Epithelial cell of prostate (primary cell): ENCODE measurements at regions not wholly inside any gene's neighbourhood (a gene's known extent, or its start where the extent isn't known, plus 50 kb on each side); places are given as distances from the start of the nearest gene placed in this dataset.
"Not testable (repeated sequence)": the region's sequence is repeated elsewhere in the genome, so short reads cannot be mapped to it uniquely, and the experiment has no call there.

Experiments
- DNase-seq: peaks from one replicate; pipeline ENCODE4 v3.0.0-alpha.2; 2011; ENCODE audit warnings: low read depth, low spot score
- H3K27ac ChIP-seq: fragments of 450-650 bp; 2 replicates; pipeline ENCODE4 v1.5.1; 2017; ENCODE audit warnings: mild to moderate bottlenecking

DNA sequence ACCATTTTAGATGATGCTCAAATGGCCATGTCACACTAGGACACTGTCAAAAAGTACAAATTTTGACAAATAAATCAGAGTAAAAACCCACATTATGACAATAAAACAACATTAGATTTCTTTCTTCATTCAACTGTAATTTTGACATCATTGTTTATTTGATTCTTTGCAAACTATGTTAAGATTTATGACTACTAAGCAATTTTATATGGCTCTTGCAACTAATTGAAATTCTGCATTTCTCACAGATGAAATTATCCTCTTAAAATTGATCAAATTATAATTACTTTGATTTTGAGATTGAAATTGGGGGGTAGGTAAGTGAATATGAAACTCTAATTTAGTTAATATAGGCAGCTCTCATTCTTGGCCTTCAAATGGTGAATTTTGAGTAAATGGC lies 59.8 kb downstream of the ATOH1 start:
- no peak for DNase-seq

DNA sequence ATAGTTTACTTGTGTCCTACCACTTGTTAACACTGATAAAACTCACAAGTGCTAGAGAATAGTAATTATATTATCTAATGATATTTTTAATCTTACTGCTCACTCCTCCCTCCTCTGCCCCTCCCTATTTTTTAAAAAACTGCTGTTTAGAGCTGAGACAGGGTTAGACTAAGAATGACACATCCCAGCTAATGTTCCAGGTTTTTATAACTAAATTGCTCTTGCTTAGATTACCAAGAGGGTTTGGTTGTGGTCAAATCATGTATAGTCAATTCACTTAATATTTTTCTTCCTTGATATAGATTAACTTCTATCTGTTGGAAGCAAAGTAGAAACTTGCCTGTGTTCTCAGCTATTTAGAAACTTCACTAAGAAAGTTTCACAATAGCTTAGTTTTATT lies 60.2 kb downstream of the ATOH1 start:
- no peak for DNase-seq
- no peak overlapping the region for H3K27ac ChIP-seq

More for the DNA sequence above, 59.8 kb downstream of the ATOH1 start:
- no peak overlapping the region for H3K27ac ChIP-seq

DNA sequence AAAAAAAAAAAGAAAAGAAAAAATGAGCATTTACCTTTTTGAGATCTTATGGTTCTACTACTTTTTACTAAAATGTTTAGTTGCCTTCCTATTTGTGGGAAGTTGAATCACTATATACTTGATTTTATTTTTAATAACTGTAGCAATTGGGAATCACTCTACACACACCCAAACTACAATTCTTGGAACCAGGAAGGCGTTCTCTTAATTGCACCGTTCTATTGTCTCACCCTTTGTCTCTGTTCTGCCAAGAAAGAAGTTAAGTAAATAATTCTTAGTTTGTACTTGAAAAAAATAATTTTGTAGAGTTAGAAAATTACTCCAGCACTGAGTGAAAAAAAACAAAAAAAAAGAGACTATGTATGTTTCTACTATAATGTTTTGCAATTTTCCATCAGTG lies 62.7 kb downstream of the ATOH1 start:
- DNase-seq: no peak
- no peak overlapping the region for H3K27ac ChIP-seq

DNA sequence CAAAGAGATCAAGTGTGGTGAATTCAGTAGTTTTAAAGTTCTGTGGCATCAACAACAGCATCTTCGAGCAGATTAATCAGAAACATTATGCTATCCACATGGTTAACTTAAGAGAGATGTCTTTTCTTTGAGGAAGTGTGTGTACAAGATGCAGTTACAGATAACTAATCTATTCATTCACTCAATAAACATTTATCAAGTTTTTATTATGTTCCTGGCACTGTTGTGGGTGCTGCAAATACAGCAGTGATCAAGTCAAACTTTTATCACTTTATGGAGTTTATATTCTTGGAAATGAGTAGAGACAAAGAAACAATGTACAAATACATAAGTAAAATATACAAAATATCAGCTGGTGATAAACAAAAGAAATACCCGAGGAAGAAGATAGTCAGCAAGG lies 66.4 kb downstream of the ATOH1 start:
- no peak overlapping the region for H3K27ac ChIP-seq
- no peak for DNase-seq

DNA sequence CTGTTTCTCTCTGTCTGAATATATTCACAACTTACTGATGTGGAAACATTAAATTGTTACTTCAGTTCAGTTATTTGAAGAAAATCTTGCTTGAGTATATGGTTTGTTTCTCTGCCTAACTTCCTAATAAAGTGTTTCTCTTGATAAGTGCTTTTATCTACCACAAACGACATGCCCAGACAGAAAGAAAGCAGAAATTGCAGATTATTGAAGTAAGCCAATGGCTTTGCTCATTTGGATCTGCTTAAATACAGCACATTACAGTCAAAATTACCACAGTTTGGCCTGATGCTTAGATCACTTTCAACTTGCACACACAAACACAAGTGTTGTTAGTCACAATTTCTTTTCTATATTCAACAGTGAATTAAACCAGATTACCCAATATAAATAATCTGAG lies 68.0 kb downstream of the ATOH1 start:
- no peak overlapping the region for H3K27ac ChIP-seq
- no peak for DNase-seq

DNA sequence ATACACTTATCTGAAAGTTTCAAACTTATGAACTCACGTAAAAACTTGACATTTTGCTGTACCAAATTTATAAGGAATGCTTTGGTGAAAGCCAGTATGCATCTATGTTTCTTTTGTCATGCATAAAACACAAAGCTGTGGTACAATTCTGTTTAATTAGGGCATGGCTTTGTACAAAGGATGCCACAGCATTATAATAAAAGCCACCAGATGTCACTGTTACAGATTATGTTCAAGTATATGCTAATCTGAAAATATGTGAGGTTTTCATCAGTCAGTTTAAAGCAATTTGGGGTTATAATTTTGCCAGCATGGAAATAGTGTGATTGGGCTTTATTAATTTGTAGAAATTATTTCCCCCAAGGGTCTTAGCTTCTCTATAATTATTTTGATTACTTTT lies 69.0 kb downstream of the ATOH1 start:
- no peak overlapping the region for H3K27ac ChIP-seq
- no peak for DNase-seq

DNA sequence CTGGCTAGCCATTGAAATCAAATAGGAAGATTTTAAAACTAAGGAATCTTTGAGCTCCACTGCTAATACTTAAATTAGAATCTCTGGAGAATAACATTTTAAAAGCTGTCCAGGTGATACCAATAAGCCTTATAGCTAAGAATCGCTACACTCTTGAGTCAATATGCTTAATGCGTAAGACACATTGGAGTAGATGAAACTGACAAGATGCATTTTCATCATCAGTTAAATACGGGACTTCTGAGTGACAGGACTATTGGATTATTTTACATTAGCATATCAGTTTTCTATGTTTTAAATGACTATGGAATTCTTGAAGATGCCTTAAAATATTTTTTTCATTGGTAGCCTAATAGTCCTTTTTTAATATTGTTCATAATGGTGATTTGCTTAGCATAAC lies 80.2 kb downstream of the ATOH1 start:
- DNase-seq: no peak
- no peak overlapping the region for H3K27ac ChIP-seq

DNA sequence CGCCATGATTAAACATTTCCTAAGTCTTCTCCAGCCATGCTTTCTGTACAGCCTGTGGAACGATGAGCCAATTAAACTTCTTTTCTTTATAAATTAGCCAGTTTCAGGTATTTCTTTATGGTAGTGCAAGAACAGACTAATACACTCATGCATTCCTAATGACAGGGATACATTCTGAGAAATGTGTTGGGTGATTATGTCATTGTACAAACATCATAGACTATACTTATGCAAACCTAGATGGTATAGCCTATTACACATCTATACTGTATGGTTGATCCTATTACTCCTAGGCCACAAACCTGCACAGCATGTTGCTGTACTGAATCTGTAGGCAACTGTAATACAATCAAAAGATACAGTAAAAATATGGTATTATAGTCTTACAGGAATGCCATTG lies 83.1 kb downstream of the ATOH1 start:
- H3K27ac ChIP-seq: peak overlapping the region; percentile 22
- no peak for DNase-seq

DNA sequence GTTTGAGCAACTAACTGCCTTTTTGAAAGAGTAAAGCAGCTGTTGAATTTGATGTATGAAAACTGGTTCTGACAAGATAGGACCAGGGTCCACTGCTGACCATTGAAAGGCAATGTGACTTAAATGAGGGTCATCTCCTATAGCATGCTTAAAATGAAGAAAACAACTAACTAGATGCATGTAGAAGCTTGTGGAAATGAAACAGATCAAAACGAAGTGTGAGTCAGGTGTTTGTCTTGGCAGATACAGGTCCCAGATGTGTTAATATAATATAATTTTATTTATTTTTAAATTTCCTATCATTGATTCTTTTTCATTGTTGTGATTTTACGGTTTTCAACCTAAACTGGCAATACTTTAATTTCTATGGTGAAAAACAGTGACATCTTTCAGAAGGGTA lies 83.6 kb downstream of the ATOH1 start:
- DNase-seq: no peak
- H3K27ac ChIP-seq: peak overlapping the region; percentile 22

DNA sequence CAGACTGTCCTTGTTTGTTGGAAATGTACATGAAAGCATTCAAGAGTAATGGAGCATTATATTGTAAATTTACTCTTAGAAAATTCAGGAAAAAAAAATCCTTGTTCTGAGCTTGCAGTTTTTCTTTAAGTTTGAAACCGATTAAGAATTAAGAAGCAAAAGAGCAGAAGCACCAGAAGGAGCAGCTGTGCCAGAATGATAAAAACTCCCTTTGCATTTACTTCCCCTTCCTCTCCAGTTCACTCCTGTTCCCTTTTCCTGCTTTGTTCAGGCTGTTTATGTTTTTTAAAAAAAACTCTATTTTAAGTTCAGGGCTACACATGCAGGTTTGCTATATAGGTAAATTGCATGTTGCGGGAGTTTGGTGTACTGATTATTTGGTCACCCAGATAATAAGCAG lies 90.3 kb downstream of the ATOH1 start:
- H3K27ac ChIP-seq: no peak overlapping the region
- no peak for DNase-seq

DNA sequence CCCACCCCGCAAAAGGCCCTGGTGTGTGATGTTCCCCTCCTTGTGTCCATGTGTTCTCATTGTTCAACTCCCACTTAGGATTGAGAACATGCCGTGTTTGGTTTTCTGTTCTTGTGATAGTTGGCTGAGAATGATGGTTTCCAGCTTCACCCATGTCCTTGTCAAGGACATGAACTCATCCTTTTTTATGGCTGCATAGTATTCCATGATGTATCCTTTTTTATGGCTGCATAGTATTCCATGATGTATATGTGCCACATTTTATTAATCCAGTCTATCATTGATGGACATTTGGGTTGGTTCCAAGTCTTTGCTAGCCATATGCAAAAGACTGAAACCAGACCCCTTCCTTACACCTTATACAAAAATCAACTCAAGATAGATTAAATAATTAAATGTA lies 95.0 kb downstream of the ATOH1 start:
- not testable (repeated sequence) for H3K27ac ChIP-seq

DNA sequence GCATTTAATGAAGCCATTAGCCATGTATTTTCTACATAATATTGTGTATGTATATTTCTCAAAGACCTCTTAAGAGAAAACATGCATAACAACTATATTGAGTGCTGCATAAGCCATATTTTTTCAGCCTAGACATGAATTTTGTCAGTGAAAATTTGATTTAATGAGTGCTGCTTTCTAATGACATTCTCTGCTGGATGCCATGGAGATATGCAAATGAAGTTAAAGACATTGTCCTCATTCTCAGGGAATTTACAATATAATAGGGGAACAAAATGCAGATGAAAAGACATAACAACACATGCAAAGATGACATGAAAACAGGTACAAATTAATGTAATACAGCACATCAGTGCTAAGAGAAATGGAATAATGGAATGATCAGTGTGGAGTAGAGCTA lies 118.7 kb downstream of the ATOH1 start:
- DNase-seq: no peak
- H3K27ac ChIP-seq: no peak overlapping the region

More for the DNA sequence above, 95.0 kb downstream of the ATOH1 start:
- not testable (repeated sequence) for DNase-seq

DNA sequence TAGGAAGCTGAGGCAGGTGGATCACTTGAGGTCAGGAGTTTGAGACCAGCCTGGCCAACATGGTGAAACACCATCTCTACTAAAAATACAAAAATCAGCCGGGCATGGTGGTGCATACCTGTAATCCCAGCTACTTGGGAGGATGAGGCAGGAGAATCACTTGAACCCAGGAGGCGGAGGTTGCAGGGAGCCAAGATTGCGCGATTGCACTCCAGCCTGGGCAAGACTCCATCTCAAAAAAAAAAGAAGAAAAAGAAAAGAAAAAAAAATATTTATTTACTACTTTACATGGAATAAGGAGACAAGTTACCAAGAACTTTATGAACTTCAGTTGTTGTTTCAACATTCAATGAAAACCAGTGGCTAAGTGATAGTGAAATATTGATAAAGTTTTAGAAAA lies 121.7 kb downstream of the ATOH1 start:
- H3K27ac ChIP-seq: not testable (repeated sequence)

DNA sequence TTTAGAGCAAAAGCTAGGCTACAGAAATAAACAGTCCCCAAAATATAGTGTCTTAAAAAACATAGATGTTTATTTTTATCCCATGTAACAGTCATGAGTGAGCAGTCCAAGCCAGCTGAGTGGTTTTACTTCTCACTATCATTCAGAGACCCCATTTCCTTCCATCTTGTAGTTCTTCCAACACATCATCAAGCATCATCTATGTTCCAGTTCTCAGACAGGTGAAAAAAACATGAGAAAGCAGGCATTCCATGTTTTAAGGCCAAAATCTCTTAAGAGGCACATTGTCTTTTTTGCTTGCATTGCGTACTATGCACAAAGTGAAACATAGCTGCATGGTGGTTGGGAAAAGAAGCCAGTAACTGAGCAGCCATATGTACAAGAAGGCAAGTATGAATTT lies 128.6 kb downstream of the ATOH1 start:
- no peak overlapping the region for H3K27ac ChIP-seq
- DNase-seq: no peak

More for the DNA sequence above, 121.7 kb downstream of the ATOH1 start:
- not testable (repeated sequence) for DNase-seq

DNA sequence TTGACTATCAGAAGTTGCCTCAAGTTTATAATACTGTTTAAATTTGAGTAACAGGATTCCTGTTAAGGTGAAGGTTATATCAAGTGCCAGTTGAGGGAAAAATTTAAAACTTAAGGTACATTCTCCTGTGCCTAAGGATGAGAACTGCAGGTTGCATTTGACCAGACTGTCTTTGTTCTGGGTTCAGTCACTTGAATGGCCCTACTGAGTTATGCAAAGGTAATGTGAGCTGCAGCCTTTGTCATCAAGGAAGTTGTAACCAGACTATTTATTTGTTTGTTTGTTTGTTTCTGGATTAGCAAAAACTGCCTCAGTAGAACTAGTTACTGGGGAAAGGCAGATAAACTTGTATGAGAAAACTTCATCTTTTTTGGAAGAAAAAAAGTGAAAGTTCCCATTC lies 131.9 kb downstream of the ATOH1 start:
- H3K27ac ChIP-seq: no peak overlapping the region
- no peak for DNase-seq

DNA sequence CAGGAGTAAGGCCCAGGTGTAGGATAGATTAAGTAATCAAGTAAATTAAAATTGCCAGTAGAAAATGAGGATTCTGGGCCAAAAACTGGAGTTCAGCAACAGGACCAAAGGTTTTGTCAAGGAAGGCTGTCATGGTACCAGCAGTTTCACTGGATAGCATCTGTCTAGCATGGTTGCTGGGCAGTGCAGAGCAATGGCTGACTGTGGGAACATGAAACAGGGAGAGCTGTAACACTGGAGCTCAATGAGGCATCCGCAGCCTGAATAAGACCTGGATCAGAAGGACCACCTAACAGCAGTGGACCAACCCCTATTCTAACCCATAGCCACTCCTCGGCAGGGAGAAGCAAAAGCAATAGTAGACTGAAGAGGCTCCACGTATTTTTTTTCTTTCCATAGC lies 132.4 kb downstream of the ATOH1 start:
- DNase-seq: no peak
- H3K27ac ChIP-seq: no peak overlapping the region

DNA sequence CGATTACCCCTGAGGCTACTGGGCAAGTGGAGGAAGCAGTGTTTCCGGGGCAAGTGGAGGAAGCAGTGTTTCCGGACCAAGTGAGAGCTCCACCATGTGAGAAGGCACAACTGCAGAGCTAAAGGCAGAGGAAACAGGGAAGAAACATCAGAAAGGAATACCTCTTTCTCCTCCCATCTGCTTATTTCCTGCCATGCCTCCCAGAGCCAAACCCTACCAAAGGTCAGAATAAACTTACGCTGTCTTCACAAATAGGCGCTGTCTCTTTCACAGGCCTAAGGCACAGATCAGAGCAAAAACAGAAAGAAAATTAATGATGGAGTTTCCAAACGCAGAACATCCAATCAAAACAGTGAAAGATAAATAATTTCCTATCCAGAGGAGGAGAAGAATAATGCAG lies 153.0 kb downstream of the ATOH1 start:
- H3K27ac ChIP-seq: no peak overlapping the region
- DNase-seq: no peak

DNA sequence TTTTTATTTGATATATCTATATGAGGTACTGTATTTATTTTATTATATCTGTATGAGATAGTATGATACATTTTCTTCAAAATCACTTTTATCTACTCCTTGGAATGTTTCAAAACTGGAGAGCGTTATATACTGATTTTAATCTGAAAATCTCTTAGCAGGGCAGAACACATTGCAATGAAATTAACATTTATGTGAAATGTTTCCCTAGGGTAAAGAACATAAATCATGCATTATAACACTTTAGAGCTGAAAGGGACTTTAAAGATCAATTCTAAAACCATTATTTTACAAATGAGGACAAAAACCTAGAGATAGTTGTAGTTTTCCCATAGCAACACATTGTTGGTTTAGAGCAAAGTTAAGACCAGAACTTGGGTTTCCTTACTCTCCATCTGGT lies 153.7 kb downstream of the ATOH1 start:
- DNase-seq: no peak
- H3K27ac ChIP-seq: no peak overlapping the region

DNA sequence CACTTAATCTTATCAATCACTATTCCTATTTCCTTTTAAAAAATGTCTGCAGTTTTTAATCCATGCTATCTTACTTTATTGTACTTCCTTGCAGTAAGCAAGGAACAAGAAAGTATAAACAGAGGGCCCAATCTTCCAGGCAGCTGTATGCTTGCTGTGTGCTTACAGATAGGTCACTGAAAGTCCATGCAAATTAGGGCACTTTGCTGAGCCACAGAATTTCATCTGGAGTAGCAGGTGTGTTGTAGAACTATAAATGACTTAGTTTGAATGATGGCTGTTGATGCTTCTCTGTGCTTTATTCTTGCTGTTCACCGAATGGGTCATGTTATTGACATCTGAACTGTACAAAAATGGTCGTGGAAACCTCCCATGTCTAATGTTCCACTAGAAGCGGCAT lies 154.6 kb downstream of the ATOH1 start:
- no peak for DNase-seq

DNA sequence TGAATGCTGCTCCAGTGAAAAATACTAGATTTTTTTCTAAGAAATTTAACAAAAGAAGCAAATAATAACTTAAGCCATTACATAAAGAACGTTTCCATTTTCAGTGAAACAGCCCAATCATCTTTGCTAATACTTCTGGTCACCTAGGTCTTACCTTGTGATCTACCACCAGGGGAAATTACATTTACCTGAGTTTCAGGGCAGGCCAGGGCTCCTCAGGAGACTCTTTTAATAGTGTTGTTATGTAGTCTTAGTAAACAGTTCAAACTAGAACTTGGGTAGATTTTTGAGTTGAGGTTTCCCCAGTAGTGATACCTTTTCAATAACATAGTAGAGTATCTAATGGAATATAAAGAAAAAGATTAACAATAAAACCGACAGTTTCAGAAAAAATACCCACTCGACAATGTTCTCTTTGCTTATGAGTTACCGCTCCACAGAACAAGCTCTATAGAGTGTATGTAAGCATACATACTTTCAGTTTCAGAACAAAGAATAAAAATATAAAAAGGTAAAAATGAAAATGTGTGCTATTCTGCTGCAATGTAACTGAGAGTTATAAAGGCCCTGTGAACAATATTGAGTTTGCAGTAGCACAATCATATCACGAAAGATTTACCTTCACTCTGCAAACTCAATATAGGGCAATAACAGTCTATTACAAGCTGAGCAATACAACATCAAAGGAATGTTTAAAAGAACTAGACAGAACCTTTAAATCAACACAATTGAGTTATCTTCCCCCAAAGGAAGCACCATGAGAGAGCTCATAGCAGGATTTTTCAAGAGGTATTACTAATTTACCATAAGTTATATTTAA lies 165.8 kb downstream of the ATOH1 start:
- H3K27ac ChIP-seq: no peak overlapping the region
- no peak for DNase-seq

More for the DNA sequence above, 154.6 kb downstream of the ATOH1 start:
- H3K27ac ChIP-seq: no peak overlapping the region

DNA sequence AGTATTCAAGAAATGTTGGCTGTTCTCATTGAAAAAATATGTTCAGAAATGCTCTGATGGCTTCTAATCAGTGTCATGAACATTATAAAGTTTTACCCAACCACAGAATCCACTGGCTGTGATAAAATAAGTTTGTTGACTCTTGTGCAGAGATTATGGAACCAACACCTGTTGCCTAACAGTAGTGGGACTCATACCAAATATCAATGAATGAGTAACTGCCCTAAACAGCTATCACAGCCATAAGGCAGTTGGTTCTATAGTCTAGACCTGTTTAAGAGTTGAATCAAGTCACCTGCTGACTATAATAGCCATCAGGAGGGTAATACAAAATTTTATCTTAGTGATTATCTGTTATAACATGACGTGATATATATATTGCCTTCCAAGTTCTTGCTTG lies 168.3 kb downstream of the ATOH1 start:
- DNase-seq: no peak

DNA sequence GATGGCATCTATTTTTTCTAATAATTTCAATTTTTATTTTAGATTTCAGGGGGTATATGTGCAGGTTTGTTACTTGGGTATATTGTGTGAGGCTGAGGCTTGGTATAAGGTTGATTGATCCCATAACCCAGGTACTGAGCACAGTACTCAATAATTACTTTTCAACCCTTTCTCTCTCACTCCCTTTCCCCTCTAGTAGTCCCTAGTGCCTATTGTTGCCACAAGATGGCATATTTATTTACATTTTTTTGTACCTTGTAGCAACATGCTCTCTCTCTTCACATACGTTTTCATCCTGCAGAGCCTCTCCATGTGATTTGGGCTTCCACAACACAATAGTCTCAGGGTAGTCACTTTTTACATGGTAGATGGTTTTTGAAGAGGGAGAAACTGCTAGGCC lies 172.0 kb downstream of the ATOH1 start:
- no peak for DNase-seq
- no peak overlapping the region for H3K27ac ChIP-seq

More for the DNA sequence above, 168.3 kb downstream of the ATOH1 start:
- no peak overlapping the region for H3K27ac ChIP-seq
